ENCODE measurements at regions not wholly inside any gene's neighbourhood (a gene's known extent, or its start where the extent isn't known, plus 50 kb on each side); places are given as distances from the start of the nearest gene placed in this dataset.

GRCh38 chr19:33903489-33903850 lies 106.8 kb downstream of the KCTD15 start:
- Histone ChIP-seq H3K9me3 (peaks cover 0 to 10% (median 4%) of the 10 kb centered on the region in 11 donors), H3K4me1 (peaks cover 4 to 42% (median 27%) of the 10 kb centered on the region in 9 donors), H3K4me3 (no peak overlapping the region), H3K27ac (no peak overlapping the region), H3K27me3 (peaks cover 0 to 52% (median 25%) of the 10 kb centered on the region in 7 donors), H3K36me3 (no peaks in the 10 kb centered on the region)
- intact Hi-C loops (cut with DNase I): loop anchor here in 1 of 10 donors (10.0 kb wide), 1 partner anchor 109 kb away; the partner anchor contains the start of gene KCTD15
- no peak for ATAC-seq
- 72 to 78% methylated on average over 9 of the region's 9 CpGs for WGBS, 2 donors
- TF ChIP-seq, protein P1, sequence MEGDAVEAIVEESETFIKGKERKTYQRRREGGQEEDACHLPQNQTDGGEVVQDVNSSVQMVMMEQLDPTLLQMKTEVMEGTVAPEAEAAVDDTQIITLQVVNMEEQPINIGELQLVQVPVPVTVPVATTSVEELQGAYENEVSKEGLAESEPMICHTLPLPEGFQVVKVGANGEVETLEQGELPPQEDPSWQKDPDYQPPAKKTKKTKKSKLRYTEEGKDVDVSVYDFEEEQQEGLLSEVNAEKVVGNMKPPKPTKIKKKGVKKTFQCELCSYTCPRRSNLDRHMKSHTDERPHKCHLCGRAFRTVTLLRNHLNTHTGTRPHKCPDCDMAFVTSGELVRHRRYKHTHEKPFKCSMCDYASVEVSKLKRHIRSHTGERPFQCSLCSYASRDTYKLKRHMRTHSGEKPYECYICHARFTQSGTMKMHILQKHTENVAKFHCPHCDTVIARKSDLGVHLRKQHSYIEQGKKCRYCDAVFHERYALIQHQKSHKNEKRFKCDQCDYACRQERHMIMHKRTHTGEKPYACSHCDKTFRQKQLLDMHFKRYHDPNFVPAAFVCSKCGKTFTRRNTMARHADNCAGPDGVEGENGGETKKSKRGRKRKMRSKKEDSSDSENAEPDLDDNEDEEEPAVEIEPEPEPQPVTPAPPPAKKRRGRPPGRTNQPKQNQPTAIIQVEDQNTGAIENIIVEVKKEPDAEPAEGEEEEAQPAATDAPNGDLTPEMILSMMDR (IDR thresholded peaks at IDR 0.05): no peak
- no peak for DNase-seq

DNA sequence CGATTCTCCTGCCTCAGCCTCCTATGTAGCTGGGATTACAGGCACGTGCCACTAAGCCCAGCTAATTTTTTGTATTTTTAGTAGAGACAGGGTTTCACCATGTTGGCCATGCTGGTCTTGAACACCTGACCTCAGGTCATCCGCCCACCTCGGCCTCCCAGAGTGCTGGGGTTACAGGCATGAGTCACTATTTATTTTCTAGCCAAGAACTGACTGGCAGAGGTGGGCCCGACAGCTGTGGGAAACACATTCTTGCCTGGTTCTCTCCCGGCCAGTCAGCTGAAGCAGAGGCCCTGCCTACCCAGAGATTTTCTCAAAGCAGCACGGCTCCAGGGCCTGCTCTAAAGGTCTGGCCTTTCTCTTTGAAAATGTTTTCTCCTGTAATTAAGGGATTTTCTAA lies 108.0 kb downstream of the KCTD15 start:
- Histone ChIP-seq H3K27me3 (peaks cover 0 to 61% (median 25%) of the 10 kb centered on the region in 7 donors), H3K36me3 (no peaks in the 10 kb centered on the region), H3K4me1 (peaks cover 4 to 42% (median 27%) of the 10 kb centered on the region in 9 donors), H3K27ac (peak overlapping the region in 9 of 10 donors; percentile 72 to 98 (median 92)), H3K4me3 (peak overlapping the region in 4 of 10 donors; percentile 55 to 70 (median 66)), H3K9me3 (no peaks in the 10 kb centered on the region)
- peak in 3 of 8 donors; percentile 28 to 38 (median 33) for ATAC-seq
- intact Hi-C loops (cut with DNase I): loop anchor here in 6 of 10 donors (1.0 to 10.0 kb wide), 8 partner anchors 20 to 110 kb away; partner anchors contain the start of gene KCTD15 (in 4 of the 6)
- TF ChIP-seq, protein P1 (IDR thresholded peaks at IDR 0.05): no peak
- peak in 1 of 2 donors; percentile 25 for DNase-seq
- WGBS, 2 donors: 64% methylated on average over 7 of the region's 7 CpGs

DNA sequence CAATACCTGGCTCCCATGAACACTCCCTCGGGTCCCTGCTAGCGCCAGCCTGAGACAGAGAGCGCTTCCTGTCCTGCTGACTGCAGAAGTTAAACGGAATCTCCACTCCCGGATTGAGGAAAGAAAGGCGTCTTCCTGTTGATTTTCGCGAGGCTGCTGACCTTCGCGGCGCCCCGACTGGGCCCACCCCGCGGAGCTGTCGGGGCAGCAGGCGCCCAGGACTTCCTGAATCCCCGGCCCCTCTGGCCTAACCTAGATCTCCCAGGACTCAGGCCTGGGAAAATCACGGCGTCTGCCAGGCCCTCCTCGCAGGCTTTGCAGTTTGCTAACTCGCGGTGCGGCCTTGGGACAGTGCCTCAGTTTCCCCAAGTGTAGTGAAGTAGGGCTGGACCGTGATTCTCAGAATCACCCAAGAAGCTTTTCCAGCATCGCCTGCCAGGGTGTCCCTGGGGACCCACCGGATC lies 108.8 kb downstream of the KCTD15 start:
- WGBS, 2 donors: 2 to 3% methylated on average over 26 of the region's 26 CpGs
- Histone ChIP-seq H3K27me3 (peaks cover 0 to 61% (median 25%) of the 10 kb centered on the region in 7 donors), H3K4me1 (peaks cover 4 to 42% (median 27%) of the 10 kb centered on the region in 9 donors), H3K9me3 (no peaks in the 10 kb centered on the region), H3K36me3 (no peaks in the 10 kb centered on the region), H3K4me3 (peak overlapping the region; percentile 43 to 70 (median 53)), H3K27ac (peak overlapping the region; percentile 72 to 98 (median 90))
- ATAC-seq: peak; percentile 56 to 81 (median 67)
- intact Hi-C loops (cut with DNase I): loop anchor here in 6 of 10 donors (1.0 to 10.0 kb wide), 8 partner anchors 21 to 111 kb away; partner anchors contain the start of gene KCTD15 (in 4 of the 6)
- TF ChIP-seq, protein P1 (IDR thresholded peaks at IDR 0.05): no peak
- DNase-seq: peak; percentile 35 to 55

- H3K36me3 ChIP-seq: no peaks in the 10 kb centered on the region
- TF ChIP-seq, protein P1 (IDR thresholded peaks at IDR 0.05): no peak
- peaks cover 0 to 61% (median 25%) of the 10 kb centered on the region in 7 donors for H3K27me3 ChIP-seq
- ATAC-seq: peak; percentile 89 to 94 (median 92)
- H3K9me3 ChIP-seq: peaks cover 0 to 3% (median 0%) of the 10 kb centered on the region in 11 donors
- intact Hi-C loops (cut with DNase I): loop anchor here in 6 of 10 donors (1.0 to 10.0 kb wide), 11 partner anchors 22 to 111 kb away; partner anchors contain the start of gene KCTD15 (in 4 of the 6)
- peak; percentile 80 for DNase-seq
- H3K4me1 ChIP-seq: peaks cover 4 to 36% (median 26%) of the 10 kb centered on the region in 9 donors
- peak overlapping the region; percentile 43 to 70 (median 53) for H3K4me3 ChIP-seq
- H3K27ac ChIP-seq: peak overlapping the region; percentile 72 to 98 (median 90)
- WGBS, 2 donors: 1% methylated on average over 26 to 60 of the region's 60 CpGs
Observed at GRCh38 chr19:33905937-33906577, 109.4 kb downstream of the KCTD15 start.
